HFFc6 (cell line): ENCODE measurements at regions not wholly inside any gene's neighbourhood (a gene's known extent, or its start where the extent isn't known, plus 50 kb on each side); places are given as distances from the start of the nearest gene placed in this dataset.
"Not testable (repeated sequence)": the region's sequence is repeated elsewhere in the genome, so short reads cannot be mapped to it uniquely, and the experiment has no call there.

ENCODE experiments used
- DNase-seq: peaks from one replicate; pipeline ENCODE4 v3.0.0-alpha.2; 2018
- H3K27ac Mint-ChIP-seq: 2 replicates; pipeline ENCODE4 v1.8.0; 2020; ENCODE audit warnings: mild to moderate bottlenecking, mixed read lengths
- H3K27me3 Mint-ChIP-seq: 2 replicates; pipeline ENCODE4 v1.8.0; 2021; ENCODE audit warnings: mild to moderate bottlenecking, moderate library complexity, mixed read lengths; ENCODE audit not compliant: insufficient read depth
- H3K36me3 Mint-ChIP-seq: 2 replicates; pipeline ENCODE4 v1.8.0; 2021; ENCODE audit warnings: low read depth, mixed read lengths
- H3K4me1 Mint-ChIP-seq: 2 replicates; pipeline ENCODE4 v1.8.0; 2020; ENCODE audit warnings: low read depth, mixed read lengths
- H3K4me3 Mint-ChIP-seq: 2 replicates; pipeline ENCODE4 v1.8.0; 2020; ENCODE audit warnings: mild to moderate bottlenecking, moderate library complexity, mixed read lengths
- H3K9me3 Mint-ChIP-seq: 2 replicates; pipeline ENCODE4 v1.8.0; 2020; ENCODE audit warnings: mild to moderate bottlenecking, mixed read lengths
- TF ChIP-seq, protein P1 (sequence below): fragments of 200-600 bp; sonication (generic); IDR thresholded peaks from 2 replicates; pipeline ENCODE4 v1.5.0; 2021; ENCODE audit warnings: antibody characterized with exemption, mild to moderate bottlenecking

DNA sequence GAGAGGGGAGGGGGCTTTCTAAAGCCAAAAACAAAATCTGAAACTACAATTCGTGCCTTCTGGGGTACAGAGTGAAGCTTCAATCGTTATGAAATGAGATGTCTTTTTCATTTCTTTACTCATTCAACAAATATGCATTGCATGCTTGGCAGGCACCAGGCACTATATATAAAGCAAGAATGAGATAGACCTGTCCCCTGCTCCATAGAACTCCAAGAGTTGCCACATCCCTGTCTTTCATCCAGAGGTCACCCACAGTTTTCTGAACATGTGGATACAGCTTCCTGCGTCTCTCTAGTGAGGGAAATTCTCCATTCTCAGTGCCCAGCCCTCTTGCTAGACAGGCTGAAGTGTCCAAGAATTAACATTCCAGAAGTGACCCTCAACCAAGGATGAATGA is 343.2 kb upstream of the MAF start:
- no peaks in the 10 kb centered on the region for H3K4me1 Mint-ChIP-seq
- no peaks in the 10 kb centered on the region for H3K36me3 Mint-ChIP-seq
- no peak overlapping the region for H3K27ac Mint-ChIP-seq
- H3K4me3 Mint-ChIP-seq: no peak overlapping the region
- no peaks in the 10 kb centered on the region for H3K27me3 Mint-ChIP-seq
- no peak for DNase-seq
- H3K9me3 Mint-ChIP-seq: no peaks in the 10 kb centered on the region; the same call in 1 of the 2 replicates
- TF ChIP-seq, protein P1, sequence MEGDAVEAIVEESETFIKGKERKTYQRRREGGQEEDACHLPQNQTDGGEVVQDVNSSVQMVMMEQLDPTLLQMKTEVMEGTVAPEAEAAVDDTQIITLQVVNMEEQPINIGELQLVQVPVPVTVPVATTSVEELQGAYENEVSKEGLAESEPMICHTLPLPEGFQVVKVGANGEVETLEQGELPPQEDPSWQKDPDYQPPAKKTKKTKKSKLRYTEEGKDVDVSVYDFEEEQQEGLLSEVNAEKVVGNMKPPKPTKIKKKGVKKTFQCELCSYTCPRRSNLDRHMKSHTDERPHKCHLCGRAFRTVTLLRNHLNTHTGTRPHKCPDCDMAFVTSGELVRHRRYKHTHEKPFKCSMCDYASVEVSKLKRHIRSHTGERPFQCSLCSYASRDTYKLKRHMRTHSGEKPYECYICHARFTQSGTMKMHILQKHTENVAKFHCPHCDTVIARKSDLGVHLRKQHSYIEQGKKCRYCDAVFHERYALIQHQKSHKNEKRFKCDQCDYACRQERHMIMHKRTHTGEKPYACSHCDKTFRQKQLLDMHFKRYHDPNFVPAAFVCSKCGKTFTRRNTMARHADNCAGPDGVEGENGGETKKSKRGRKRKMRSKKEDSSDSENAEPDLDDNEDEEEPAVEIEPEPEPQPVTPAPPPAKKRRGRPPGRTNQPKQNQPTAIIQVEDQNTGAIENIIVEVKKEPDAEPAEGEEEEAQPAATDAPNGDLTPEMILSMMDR: no peak

- Mint-ChIP-seq H3K4me1 (no peaks in the 10 kb centered on the region), H3K4me3 (no peak overlapping the region), H3K27ac (no peak overlapping the region), H3K9me3 (no peaks in the 10 kb centered on the region), H3K36me3 (no peaks in the 10 kb centered on the region), H3K27me3 (no peaks in the 10 kb centered on the region)
- TF ChIP-seq, protein P1: no peak
- no peak for DNase-seq
These were observed 338.0 kb upstream of the MAF start for GRCh38 chr16:79938575-79938974.

- H3K27me3 Mint-ChIP-seq, H3K4me1 Mint-ChIP-seq, DNase-seq, H3K36me3 Mint-ChIP-seq, H3K27ac Mint-ChIP-seq, H3K9me3 Mint-ChIP-seq, H3K4me3 Mint-ChIP-seq: not testable (repeated sequence)
These were observed 337.1 kb upstream of the MAF start for GRCh38 chr16:79937671-79938070.

DNA sequence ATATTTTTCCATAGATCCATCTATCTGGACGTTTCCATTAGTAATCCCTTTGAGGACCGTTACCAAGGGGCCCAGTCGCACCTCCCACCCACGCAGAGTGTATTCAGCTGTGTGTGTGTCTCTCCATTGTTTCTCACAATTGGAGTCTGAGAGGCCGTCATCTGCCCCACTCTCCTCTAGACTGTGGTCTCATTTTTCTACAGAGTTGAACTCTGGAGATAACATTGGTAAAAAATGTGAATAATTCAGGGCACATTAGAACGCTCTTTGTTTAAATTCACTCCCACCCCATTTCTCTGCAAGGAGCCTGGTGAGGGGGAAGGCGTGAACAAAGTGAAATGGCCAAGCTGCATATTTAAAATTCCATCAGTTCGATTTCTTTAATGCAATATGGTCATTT is 333.1 kb upstream of the MAF start:
- no peaks in the 10 kb centered on the region for H3K27me3 Mint-ChIP-seq
- H3K9me3 Mint-ChIP-seq: no peaks in the 10 kb centered on the region
- TF ChIP-seq, protein P1: no peak
- H3K4me3 Mint-ChIP-seq: no peak overlapping the region
- no peak overlapping the region for H3K27ac Mint-ChIP-seq
- no peak for DNase-seq
- no peaks in the 10 kb centered on the region for H3K36me3 Mint-ChIP-seq
- H3K4me1 Mint-ChIP-seq: no peaks in the 10 kb centered on the region

DNA sequence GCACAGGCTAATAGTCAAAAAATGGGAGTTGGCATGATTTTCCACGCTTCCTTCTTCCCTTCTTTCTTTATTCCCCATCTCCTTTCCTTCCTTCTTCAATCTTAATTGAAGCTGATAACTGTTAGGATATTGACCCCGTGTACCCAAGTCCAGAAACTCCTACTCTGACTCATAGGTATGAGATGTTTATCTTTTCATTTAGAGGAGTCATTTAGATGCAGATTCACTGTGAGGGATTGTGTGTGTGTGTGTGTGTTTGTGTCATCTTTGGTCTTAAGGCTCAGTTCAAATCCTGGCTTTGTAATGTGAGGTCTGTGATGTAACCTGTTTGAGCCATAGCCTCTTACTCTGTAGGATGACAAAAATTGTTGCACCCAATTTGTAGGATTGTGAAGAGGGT is 332.0 kb upstream of the MAF start:
- Mint-ChIP-seq H3K27me3 (no peaks in the 10 kb centered on the region), H3K36me3 (no peaks in the 10 kb centered on the region), H3K4me1 (no peaks in the 10 kb centered on the region), H3K27ac (no peak overlapping the region), H3K4me3 (no peak overlapping the region), H3K9me3 (no peaks in the 10 kb centered on the region)
- no peak for DNase-seq
- TF ChIP-seq, protein P1: no peak

- no peaks in the 10 kb centered on the region for H3K9me3 Mint-ChIP-seq
- H3K4me1 Mint-ChIP-seq: no peaks in the 10 kb centered on the region
- no peak overlapping the region for H3K27ac Mint-ChIP-seq
- no peaks in the 10 kb centered on the region for H3K27me3 Mint-ChIP-seq
- no peak overlapping the region for H3K4me3 Mint-ChIP-seq
- no peak for DNase-seq
- TF ChIP-seq, protein P1: no peak
- no peaks in the 10 kb centered on the region for H3K36me3 Mint-ChIP-seq
These were observed 331.2 kb upstream of the MAF start for GRCh38 chr16:79931721-79932120.
